HG03469 (cell line): ENCODE measurements at regions not wholly inside any gene's neighbourhood (a gene's known extent, or its start where the extent isn't known, plus 50 kb on each side); places are given as distances from the start of the nearest gene placed in this dataset.
A peak's percentile ranks its signal among the peaks of the same experiment; 100 is the strongest.
"Not testable (repeated sequence)": the region's sequence is repeated elsewhere in the genome, so short reads cannot be mapped to it uniquely, and the experiment has no call there.

Experiments
- ATAC-seq: cut with Tn5 transposase; IDR thresholded peaks from one replicate; pipeline ENCODE4 v1.9.1; 2021; ENCODE audit warnings: mild to moderate bottlenecking, moderate library complexity, moderate number of reproducible peaks; ENCODE audit not compliant: unreplicated experiment

DNA sequence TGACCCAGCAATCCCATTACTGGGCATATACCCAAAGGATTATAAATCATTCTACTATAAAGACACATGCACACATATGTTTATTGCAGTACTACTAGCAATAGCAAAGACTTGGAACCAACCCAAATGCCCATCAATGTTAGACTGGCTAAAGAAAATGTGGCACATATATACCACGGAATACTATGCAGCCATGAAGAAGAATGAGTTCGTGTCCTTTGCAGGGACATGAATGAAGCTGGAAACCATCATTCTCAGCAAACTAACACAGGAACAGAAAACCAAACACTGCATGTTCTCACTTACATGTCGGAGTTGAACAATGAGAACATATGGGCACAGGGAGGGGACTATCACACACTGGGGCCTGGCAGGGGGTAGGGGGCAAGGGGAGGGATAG lies 183.0 kb downstream of the HACE1 start:
- not testable (repeated sequence) for ATAC-seq

DNA sequence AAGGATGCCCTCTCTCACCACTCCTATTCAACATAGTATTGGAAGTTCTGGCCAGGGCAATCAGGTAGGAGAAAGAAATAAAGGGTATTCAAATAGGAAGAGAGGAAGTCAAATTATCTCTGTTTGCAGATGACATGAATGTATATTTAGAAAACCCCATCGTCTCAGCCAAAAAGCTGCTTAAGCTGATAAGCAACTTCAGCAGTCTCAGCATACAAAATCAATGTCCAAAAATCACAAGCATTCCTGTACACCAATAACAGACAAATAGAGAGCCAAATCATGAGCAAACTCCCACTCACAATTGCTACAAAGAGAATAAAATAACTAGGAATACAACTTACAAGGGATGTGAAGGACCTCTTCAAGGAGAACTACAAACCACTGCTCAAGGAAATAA lies 184.6 kb downstream of the HACE1 start:
- ATAC-seq: not testable (repeated sequence)

DNA sequence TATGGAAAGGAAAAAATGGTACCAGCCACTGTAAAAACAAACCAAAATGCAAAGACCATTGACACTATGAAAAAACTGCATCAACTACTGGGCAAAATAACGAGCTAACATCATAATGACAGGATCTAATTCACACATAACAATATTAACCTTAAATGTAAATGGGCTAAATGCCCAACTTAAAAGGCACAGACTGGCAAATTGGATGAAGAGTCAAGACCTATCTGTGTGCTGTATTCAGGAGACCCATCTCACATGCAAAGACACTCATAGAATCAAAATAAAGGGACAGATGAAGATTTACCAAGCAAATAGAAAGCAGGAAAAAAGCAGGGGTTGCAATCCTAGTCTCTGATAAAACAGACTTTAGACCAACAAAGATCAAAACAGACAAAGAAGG lies 186.6 kb downstream of the HACE1 start:
- ATAC-seq: not testable (repeated sequence)

DNA sequence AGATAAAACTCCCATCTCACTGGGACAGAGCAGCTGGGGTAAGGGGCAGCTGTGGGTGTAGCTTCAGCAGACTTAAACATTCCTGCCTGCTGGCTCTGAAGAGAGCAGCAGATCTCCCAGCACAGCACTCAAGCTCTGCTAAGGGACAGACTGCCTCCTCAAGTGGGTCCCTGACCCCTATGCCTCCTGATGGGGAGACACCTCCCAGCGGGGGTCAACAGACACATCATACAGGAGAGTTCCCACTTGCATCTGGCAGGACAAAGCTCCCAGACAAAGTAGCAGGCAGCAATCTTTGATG lies 188.2 kb downstream of the HACE1 start:
- not testable (repeated sequence) for ATAC-seq

DNA sequence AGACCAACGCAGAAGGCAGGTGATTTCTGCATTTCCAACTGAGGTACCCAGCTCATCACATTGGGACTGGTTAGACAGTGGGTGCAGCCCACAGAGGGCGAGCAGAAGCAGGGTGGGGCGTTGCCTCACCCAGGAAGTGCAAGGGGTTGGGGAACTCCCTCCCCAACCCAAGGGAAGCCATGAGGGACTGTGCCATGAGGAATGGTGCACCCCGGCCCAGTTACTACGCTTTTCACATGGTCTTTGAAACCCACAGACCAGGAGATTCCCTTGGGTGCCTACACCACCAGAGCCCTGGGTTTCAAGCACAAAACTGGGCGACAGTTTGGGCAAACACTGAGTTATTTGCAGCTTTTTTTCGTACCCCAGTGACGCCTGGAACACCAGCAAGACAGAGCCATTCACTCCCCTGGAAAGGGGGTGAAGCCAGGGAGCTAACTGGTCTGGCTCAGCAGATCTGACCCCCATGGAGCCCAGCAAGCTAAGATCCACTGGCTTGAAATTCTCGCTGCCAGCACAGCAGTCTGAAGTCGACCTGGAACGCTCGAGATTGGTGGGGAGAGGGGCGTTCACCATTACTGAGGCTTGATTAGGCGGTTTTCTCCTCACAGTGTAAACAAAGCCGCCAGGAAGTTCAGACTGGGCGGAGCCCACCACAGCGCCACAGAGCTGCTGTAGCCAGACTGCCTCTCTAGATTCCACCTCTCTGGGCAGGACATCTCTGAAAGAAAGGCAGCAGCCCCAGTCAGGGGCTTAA lies 188.7 kb downstream of the HACE1 start:
- ATAC-seq: not testable (repeated sequence)

DNA sequence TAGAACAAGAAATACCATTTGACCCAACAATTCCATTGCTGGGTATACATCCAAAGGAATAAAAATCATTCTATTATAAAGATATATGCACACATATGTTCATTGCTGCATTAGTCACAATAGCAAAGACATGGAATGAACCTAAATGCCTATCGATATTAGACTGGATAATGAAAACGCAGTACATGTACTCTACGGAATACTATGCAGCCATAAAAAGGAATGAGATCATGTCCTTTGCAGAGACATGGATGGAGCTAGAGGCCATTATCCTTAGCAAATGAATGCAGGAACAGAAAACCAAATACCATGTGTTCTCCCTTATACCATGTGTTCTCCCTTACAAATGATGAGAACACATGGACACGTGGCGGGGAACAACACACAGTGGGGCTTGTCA lies 190.2 kb downstream of the HACE1 start:
- no peak for ATAC-seq

DNA sequence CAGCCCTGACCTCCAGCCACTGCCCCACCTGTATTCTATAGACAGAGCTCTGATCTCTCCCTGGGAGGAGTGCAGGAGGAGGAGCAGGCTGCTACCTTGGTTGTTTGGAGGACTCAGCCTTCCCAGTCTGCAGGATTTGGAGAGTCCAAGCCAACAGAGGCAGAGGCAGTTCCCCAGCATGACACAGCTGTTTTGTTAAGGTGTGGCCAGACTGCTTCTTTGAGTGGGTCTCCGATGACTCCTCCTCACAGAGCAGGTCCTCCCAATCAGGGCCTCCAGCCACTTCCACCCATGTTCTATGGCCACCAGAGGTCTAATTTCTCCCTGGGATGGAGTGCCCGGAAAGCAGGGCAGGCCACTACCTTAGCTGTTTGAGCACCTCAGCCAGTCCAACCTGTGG lies 203.5 kb downstream of the HACE1 start:
- ATAC-seq: no peak

DNA sequence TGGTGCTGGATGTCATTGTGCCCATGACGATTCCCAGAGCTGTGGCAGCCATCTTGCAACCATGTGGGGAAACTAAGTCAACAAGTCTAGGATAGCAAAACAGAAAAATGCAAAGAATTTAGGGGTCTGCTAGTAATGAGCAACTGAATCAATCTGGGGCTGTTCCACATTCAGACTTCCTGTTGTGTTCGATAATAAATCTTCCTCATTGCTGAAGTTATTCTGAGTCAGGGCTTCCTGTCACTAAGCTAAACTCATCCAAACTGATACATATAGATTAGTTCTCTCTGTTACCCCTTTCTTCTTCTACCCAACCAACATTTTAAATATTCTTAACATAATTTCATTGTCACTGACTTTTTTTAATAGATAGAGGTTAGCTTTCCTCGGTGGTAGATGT lies 205.9 kb downstream of the HACE1 start:
- no peak for ATAC-seq

DNA sequence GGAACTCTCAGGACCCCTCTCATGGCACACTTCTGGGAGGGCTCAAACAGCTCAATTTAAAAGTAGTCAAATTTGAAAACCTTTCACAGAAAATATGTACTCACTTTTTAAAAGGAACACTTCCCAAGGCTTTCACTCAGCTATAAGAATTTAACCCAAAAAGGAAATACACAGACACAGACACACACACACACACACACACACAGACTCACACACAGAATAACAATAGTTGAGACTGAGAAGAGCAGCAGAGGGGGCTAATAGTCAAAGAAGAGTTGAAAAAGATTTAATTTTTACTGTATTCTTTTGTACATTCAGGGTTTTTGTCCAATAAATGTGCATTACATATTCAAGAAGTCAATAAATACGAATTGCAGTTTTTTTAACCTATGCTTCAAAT lies 211.4 kb downstream of the HACE1 start:
- ATAC-seq: no peak

DNA sequence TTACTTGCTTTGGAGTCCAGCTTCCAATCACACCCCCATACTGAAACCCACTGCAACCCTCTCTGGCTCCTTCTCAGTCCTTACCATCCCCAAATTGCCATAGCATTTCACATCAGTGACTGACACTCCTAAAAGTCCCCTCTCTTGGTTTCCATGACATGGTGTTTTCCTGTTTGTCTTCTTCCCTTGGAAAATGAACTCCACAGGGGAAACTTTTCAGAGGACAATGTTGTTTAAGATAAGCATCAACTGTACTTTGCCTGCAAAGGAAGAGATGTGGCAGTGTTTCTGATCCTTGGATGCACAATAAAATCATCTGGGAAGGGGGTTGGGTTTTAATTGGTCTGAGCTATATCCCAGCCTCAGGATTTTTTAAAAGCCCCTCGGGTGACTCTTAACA lies 214.9 kb downstream of the HACE1 start:
- no peak for ATAC-seq

DNA sequence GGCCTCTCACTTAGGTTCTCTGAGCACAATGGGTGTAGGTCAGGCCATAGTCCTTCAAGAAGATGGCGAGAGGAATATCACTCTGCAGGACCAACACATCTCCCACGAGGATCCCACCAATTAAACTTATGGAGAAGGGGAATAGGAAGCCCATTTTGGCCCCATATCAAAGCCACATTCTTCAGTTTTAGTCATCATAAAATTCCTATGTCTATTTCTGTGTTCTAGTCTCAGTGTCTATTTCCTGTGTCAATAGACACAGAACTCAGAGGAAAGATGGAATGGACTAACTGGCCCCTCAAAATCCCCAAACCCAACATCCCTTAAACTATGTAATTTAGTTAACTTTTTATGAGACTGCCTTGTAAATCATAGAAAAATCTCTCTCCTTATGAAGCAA lies 216.8 kb downstream of the HACE1 start:
- ATAC-seq: no peak

DNA sequence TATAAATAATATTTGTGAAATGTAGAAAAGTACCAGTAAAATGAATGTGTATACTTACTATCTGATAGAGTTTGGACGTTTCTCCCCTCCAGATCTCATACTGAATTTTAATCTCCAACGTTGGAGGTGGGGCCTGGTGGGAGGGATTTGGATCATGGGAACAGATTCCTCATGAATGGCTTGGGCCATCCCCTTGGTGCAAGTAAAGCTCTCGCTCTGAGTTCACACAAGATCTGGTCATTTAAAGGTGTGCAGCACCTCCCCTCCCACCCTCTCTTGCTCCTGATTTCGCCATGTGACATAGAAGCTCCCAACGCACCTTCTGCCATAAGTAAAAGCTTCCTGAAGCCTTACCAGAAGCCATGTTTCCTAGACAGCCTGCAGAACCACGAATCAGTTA lies 219.0 kb downstream of the HACE1 start:
- ATAC-seq: no peak

DNA sequence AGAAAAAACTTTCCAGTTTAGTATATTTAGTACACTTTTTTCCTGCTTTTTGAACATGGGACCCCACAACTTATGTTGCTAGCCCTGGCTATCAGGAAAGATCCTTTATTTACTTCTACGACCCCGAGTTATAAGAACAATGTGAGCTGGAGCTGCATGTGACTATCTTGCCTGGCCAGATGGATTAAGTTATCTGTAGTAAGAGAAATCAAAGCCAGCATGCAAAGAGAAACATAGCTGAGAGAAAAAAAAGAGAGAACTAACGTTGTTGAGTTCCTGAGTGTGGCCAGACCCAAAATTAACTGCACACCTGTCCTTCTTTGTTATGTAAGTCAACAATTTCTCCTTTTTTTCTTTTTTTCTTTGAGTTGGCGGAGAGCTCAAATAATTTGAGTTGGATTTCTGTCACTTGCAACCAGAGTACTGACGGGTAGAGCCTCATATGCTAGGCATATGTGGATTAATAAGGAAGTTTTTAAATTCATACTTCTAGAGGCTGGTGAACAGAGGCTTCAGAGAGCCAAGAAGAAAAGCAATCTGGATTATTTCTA lies 219.5 kb downstream of the HACE1 start:
- no peak for ATAC-seq

DNA sequence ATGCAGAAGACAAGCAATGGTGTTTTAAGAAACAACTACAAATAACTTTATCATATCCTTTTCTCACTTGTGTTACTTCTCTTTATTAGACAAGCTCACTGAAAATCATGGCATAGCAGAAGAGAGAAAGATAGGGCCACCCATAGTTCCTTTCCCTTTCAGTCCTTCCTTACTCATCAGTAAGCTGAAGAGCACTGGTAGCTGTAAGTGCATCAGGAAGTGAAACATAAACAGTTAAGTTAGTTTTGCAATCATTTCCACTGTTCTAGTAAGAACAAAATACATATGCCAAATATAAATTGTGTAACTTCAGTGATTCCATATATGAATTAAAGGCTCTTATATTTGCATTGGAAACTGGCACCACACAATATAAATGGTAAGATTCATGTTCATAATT lies 220.1 kb downstream of the HACE1 start:
- peak; percentile 97 for ATAC-seq

DNA sequence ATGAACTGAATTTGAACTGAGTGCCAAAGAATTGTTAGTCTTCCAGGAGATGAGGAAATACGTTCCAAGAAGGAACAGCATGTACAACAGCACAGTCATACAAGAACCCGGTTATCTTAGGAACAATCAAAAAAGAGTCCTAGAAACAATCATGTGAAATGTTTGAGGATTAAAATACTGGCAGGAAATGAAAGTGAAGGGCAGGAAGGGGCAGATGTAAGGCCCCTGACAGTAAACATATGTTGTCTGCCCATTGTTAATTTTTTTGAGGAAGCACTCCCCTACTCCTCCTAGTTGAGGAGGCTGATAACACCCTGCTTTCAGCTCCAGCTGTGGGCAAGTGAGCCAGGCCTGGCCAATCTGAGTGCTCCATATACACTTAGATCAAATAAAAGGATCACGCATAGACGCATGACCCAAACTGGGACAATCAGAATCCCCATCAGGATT lies 220.9 kb downstream of the HACE1 start:
- no peak for ATAC-seq

DNA sequence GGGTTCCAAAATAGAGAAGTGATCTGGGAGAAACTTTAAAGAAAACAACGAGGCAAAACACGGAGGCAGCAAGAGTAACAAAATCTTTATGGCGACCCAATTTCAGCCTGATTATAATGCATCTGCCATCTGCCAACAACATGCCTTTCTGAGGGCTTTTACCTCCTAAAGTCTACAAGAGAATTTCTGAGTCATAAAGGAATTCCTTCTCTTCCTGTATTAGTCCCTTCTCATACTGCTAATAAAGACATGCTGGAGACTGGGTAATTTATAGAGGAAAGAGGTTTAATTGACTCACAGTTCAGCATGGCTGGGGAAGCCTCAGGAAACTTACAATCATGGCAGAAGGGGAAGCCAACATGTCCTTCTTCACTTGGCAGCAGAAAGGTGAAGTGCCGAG lies 226.6 kb downstream of the HACE1 start:
- ATAC-seq: no peak

DNA sequence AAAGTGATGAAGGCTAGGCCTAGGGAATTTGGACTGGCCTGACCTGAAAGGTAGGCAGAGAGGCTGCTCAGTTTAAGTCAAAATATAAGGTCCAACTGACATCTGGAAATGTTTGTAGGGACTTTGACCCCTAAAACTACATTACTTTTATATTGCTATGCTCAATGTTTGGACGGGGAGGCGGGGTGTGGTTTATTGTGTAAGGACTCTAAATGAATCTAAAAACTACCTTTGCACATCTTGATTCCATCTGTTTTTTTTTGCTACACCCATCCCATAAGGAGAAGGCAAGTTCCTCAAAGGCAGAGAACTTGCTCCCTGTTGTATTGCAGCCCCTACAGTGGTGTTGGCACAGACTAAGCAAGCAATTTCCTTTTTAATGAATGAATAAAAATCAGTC lies 227.1 kb downstream of the HACE1 start:
- no peak for ATAC-seq

DNA sequence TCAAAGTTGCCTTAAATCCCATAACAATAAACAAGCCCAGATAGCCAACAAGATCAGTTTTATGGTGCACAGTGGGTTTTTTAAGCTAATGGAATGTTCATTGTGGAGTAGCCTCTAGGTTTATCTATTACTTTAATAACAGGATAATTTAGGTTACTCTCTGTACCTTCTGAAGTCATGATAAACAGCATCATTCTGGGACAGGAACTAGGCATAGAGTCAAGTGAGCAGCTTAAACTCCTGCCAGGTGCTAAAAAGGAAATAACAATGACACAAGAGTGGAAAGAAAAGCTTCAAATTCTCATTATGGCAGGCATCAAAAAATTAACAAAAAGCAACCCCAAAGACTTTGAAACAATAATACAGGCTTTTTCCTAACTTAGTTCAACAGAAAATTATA lies 228.8 kb downstream of the HACE1 start:
- no peak for ATAC-seq

DNA sequence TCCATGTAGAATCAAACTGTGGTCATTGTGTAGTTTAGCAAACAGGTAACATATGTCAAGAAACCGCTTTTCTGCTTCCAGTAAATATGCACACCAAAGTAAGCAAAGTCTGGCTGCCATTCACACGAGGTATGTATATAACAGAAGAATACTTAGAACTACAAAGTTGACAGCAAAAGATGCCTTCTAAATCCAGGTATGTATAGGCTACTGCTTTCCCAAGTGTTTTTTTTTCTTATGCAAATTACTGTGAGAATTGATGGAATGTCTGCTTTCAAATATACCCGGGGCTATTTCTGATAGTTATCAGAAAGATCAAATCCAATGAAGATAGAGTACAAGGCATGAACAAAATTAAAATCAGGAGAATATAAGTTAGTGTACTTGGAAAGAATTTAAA lies 229.2 kb downstream of the HACE1 start:
- no peak for ATAC-seq

DNA sequence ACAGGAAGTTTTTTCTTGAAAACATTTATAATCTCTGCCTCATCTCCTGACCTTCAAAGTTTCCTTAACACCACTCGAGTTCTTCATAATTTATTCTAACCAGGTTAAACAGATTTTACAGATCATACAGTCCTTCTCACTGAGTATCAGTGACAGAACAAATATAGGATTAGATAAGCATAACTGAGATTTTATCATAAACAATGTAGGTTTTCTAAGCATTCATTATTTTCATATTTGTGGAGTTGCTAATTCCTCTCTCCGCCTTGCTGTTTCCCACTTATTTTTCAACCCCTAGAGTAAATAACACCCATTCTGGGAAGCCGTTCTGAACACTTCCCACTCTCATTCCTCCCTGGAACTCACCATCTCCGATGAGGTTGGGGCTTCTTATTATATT lies 229.9 kb downstream of the HACE1 start:
- ATAC-seq: no peak

DNA sequence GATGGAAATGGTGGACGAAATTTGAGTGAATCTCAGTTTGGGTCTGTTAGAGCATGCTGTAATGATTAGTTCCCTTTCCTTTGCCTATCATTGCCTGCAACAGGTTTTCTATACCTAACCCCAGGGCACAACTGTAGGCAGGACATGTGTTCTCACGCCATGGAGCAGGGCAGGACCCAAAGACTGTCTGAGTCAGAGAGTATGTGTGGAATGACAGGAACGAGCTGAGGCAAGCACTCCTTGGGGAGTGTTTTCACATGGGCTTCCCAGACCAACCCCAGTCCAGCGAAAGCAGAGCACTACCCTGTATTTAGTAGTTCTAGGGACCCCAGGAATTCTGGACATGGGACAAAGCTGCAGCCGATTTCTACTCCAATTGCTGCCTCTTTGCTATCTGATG lies 234.2 kb downstream of the HACE1 start:
- no peak for ATAC-seq

DNA sequence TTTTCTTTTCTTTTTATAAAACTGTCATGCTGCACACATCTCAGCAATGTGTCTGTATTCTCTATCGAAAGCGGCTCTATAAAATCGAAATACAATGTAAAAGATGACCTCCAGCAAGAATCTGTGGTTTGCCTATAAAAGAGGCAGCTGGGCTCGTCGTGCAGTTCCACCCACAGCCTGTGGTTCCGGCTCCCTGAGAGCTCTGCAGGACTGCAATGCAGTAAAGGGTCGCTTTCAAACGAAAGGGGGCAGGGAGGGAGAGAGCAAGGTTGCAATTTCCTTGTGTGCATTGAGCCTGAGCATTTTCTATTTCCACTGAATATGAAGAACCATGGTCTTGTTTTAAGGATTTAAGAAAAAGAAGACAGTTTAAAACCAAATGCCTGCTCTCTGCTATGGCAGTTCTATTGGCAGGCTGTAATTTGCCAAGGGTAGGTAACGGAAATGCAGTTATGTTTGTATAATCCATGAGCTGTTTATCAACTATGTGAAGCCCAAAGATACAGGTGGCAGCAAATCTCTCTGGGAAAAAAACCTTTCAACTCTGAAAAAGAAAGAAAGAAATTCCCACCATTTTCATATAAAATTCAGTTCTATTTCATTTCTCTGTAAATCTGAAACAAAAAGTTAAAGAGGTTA lies 236.5 kb downstream of the HACE1 start:
- no peak for ATAC-seq

DNA sequence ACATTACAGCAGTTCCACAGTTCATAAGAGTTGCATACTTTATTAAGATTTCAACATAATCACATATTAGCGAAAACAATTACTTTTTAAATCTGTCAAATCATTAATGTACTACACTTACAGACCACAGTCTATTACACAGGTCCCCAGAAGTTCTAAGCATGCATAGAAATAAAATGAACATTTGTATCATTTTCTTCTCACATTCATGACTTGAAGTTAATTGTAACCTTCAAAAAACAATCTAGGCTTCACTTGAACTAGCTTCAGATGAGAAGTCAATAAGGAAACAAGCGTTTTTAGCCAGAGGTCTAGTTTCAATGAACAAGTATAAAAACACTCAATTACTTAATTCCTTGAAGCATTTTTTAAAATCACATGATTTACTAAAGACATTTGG lies 238.3 kb downstream of the HACE1 start:
- ATAC-seq: no peak
